HepG2 (cell line): ENCODE measurements at regions not wholly inside any gene's neighbourhood (a gene's known extent, or its start where the extent isn't known, plus 50 kb on each side); places are given as distances from the start of the nearest gene placed in this dataset.

Experiments used
- CBX2 ChIP-seq, 2 experiments: fragments of 200-600 bp in 1 of 2; sonication (generic); formaldehyde crosslinking in 1 of 2; IDR thresholded peaks; 2 replicates each; pipeline versions ENCODE4 v1.7.0 to v1.8.1; 2018 to 2022; ENCODE audit warnings: low read depth in 2 of 2, low read length in 1 of 2, mild to moderate bottlenecking in 1 of 2, missing genetic modification reagents in 1 of 2
- CCAR2 ChIP-seq: fragments of 200-400 bp; formaldehyde crosslinking; optimal IDR thresholded peaks from 2 replicates; pipeline ENCODE3; 2018; ENCODE audit warnings: low read depth, mild to moderate bottlenecking, low read length, moderate library complexity
- CEBPG ChIP-seq: IDR thresholded peaks from 2 replicates; pipeline ENCODE4 v1.6.1; 2016
- FUBP1 ChIP-seq: sonication (generic); formaldehyde crosslinking; IDR thresholded peaks from 2 replicates; pipeline ENCODE4 v1.5.1; 2020; ENCODE audit warnings: missing genetic modification reagents, mild to moderate bottlenecking, borderline replicate concordance
- GATAD2A ChIP-seq: IDR thresholded peaks from 2 replicates; pipeline ENCODE4 v1.6.1; 2016
- MIXL1 ChIP-seq: IDR thresholded peaks from 2 replicates; pipeline ENCODE4 v1.6.1; 2016
- NFYB ChIP-seq: sonication (generic); formaldehyde crosslinking; IDR thresholded peaks from 2 replicates; pipeline ENCODE4 v1.4.0; 2020; ENCODE audit warnings: missing genetic modification reagents
- PAXIP1 ChIP-seq: sonication (generic); formaldehyde crosslinking; conservative IDR thresholded peaks from 2 replicates; pipeline ENCODE4 v1.4.0; 2020; ENCODE audit warnings: mild to moderate bottlenecking, missing genetic modification reagents, moderate library complexity
- SALL1 ChIP-seq: sonication (generic); formaldehyde crosslinking; IDR thresholded peaks from 2 replicates; pipeline ENCODE4 v1.8.0; 2022; ENCODE audit warnings: mild to moderate bottlenecking, missing genetic modification reagents
- TBX3 ChIP-seq: fragments of 450-650 bp; IDR thresholded peaks from 2 replicates; pipeline ENCODE4 v1.6.1; 2017; ENCODE audit warnings: antibody characterized with exemption, mild to moderate bottlenecking, inconsistent platforms, borderline replicate concordance
- XBP1 ChIP-seq: sonication (generic); formaldehyde crosslinking; IDR thresholded peaks from 2 replicates; pipeline ENCODE4 v1.5.0; 2020; ENCODE audit warnings: missing genetic modification reagents
- ZBTB49 ChIP-seq: sonication (generic); formaldehyde crosslinking; IDR thresholded peaks from 2 replicates; pipeline ENCODE4 v1.4.0; 2020; ENCODE audit warnings: missing genetic modification reagents, borderline replicate concordance
- ZBTB7B ChIP-seq: sonication (generic); formaldehyde crosslinking; IDR thresholded peaks from 2 replicates; pipeline ENCODE4 v1.4.0; 2020; ENCODE audit warnings: missing genetic modification reagents
- ZMYM4 ChIP-seq: sonication (generic); formaldehyde crosslinking; IDR thresholded peaks from 2 replicates; pipeline ENCODE4 v1.8.1; 2023; ENCODE audit warnings: mild to moderate bottlenecking, missing genetic modification reagents
- ZNF512 ChIP-seq: sonication (generic); formaldehyde crosslinking; IDR thresholded peaks from 2 replicates; pipeline ENCODE4 v1.4.0; 2020; ENCODE audit warnings: mild to moderate bottlenecking, missing genetic modification reagents
- ZNF589 ChIP-seq: sonication (generic); formaldehyde crosslinking; conservative IDR thresholded peaks from 2 replicates; pipeline ENCODE4 v1.8.0; 2022; ENCODE audit warnings: mild to moderate bottlenecking, moderate library complexity, missing genetic modification reagents
- ZNF879 ChIP-seq: sonication (generic); formaldehyde crosslinking; IDR thresholded peaks from 2 replicates; pipeline ENCODE4 v1.8.1; 2023; ENCODE audit warnings: missing genetic modification reagents

- TF ChIP-seq ZNF879, result no peak
- TF ChIP-seq ZBTB49 (CRISPR knock-in tag), result no peak
- TF ChIP-seq NFYB (CRISPR knock-in tag), result no peak
- no peak for TF ChIP-seq TBX3
- TF ChIP-seq GATAD2A (CRISPR knock-in tag), result peak; percentile 56
- TF ChIP-seq ZNF512, result no peak
- peak; percentile 42; the same call in 1 of the 2 replicates for TF ChIP-seq PAXIP1 (CRISPR knock-in tag)
- TF ChIP-seq CBX2 (IDR thresholded peaks at IDR 0.05; ENCODE audit: low read depth, low read length), result no peak
- no peak for TF ChIP-seq CBX2 (CRISPR knock-in tag; IDR thresholded peaks at IDR 0.05; ENCODE audit: low read depth)
- TF ChIP-seq XBP1 (CRISPR knock-in tag), result no peak
- TF ChIP-seq CEBPG, result peak; percentile 61
- TF ChIP-seq MIXL1 (CRISPR knock-in tag), result peak; percentile 66
- TF ChIP-seq ZNF589 (CRISPR knock-in tag), result no peak
- peak; percentile 41; the same call in 1 of the 2 replicates for TF ChIP-seq SALL1 (CRISPR knock-in tag)
- TF ChIP-seq CCAR2, result no peak
- no peak for TF ChIP-seq FUBP1 (CRISPR knock-in tag)
- 0 out of 2 replicates have a peak, but pooled peaks have one; percentile 22 for TF ChIP-seq ZBTB7B
- peak; percentile 14; the same call in 1 of the 2 replicates for TF ChIP-seq ZMYM4 (CRISPR knock-in tag)
Observed at GRCh38 chr5:57102189-57102904, 71.5 kb upstream of the GPBP1 start (continued).
